Hepatocyte (in vitro differentiated cells): ENCODE measurements at regions not wholly inside any gene's neighbourhood (a gene's known extent, or its start where the extent isn't known, plus 50 kb on each side); places are given as distances from the start of the nearest gene placed in this dataset.

ENCODE experiments used
- CTCF ChIP-seq: fragments of 200-600 bp; sonication (generic); IDR thresholded peaks from 2 replicates; pipeline ENCODE4 v1.5.1; 2016; ENCODE audit warnings: antibody characterized with exemption, mild to moderate bottlenecking; ENCODE audit not compliant: poor library complexity
- EZH2 ChIP-seq: fragments of 200-600 bp; sonication (generic); IDR thresholded peaks from 2 replicates; pipeline ENCODE4 v1.6.1; 2016; ENCODE audit warnings: antibody characterized with exemption, mild to moderate bottlenecking, borderline replicate concordance

GRCh38 chrX:86930419-86930818 is 587.2 kb upstream of the KLHL4 start:
- TF ChIP-seq CTCF (no peak), EZH2 (no peak)
